Fibroblast of mammary gland (primary cell): ENCODE measurements at regions not wholly inside any gene's neighbourhood (a gene's known extent, or its start where the extent isn't known, plus 50 kb on each side); places are given as distances from the start of the nearest gene placed in this dataset.

ENCODE experiments used
- DNase-seq: peaks from one replicate; pipeline ENCODE4 v3.0.0-alpha.2; 2010; ENCODE audit warnings: low read depth
- H3K4me3 ChIP-seq: 2 replicates; pipeline ENCODE4 v1.5.1; 2011; ENCODE audit warnings: low read depth, mild to moderate bottlenecking, low read length, moderate library complexity; ENCODE audit not compliant: control insufficient read depth
- TF ChIP-seq, protein P1 (sequence below): conservative IDR thresholded peaks from 2 replicates; pipeline ENCODE4 v1.5.1; 2011; ENCODE audit warnings: low read depth, low read length, inconsistent platforms; ENCODE audit not compliant: control insufficient read depth, insufficient read depth

DNA sequence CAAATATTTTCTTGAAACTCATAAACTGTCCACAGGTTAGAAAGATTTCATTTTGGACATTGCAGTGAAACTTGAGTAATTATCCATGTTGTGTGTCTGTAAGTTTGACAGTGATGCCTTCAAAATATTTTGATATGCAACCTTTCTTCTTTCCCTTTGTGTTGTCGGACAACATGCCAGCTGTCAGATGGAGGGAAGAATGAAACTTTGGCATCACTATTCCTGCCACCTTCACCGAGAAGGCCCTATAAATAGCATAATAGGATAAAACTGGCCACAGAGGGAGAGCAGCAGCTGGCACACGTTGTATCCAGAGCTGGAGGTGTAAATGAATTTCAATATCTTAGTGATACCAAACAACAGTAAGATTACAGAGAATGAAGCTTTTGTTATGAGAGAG is 436.7 kb upstream of the CFAP20DC start:
- H3K4me3 ChIP-seq, result no peak overlapping the region
- TF ChIP-seq, protein P1, sequence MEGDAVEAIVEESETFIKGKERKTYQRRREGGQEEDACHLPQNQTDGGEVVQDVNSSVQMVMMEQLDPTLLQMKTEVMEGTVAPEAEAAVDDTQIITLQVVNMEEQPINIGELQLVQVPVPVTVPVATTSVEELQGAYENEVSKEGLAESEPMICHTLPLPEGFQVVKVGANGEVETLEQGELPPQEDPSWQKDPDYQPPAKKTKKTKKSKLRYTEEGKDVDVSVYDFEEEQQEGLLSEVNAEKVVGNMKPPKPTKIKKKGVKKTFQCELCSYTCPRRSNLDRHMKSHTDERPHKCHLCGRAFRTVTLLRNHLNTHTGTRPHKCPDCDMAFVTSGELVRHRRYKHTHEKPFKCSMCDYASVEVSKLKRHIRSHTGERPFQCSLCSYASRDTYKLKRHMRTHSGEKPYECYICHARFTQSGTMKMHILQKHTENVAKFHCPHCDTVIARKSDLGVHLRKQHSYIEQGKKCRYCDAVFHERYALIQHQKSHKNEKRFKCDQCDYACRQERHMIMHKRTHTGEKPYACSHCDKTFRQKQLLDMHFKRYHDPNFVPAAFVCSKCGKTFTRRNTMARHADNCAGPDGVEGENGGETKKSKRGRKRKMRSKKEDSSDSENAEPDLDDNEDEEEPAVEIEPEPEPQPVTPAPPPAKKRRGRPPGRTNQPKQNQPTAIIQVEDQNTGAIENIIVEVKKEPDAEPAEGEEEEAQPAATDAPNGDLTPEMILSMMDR, result no peak
- no peak for DNase-seq

DNA sequence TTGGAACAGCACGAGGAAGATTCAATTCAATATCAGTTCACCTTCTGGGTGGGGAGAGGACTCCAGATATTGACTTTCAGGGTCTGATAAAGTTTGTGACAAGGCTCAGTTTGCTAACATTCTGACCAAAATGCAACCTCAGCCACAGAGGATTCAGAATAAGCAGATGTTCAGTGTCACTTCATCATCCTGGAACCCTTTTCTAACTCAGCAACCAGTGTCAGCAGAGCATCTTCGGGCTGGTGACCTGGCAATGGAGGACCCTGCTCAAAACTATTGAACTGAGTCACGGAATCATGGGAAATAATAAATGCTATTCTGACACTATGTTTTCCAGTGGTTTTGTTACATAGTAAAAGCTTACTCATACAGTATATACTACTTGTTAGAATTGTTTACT is 433.4 kb upstream of the CFAP20DC start:
- no peak for DNase-seq
- TF ChIP-seq, protein P1, result no peak
- no peak overlapping the region for H3K4me3 ChIP-seq

DNA sequence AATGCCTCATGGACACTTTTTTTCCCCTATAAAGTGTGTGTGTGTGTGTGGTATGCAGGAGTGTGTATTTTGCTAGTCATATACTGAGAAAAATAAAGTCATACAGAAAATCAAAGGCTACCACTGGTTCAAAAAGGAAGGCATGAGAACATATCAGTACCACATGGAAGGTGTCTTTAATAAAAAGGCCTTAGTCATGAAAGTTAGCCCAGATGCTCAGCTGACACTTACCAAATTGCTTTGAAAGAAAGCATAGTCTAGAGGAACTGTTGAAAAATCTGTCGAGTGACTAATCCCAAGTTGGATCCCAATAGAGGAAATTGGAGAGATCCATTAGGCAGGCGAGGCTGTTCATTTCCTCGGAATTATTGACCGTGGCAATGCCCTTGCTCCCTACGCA is 432.9 kb upstream of the CFAP20DC start:
- DNase-seq, result peak; percentile 71
- H3K4me3 ChIP-seq, result no peak overlapping the region
- TF ChIP-seq, protein P1, result no peak

DNA sequence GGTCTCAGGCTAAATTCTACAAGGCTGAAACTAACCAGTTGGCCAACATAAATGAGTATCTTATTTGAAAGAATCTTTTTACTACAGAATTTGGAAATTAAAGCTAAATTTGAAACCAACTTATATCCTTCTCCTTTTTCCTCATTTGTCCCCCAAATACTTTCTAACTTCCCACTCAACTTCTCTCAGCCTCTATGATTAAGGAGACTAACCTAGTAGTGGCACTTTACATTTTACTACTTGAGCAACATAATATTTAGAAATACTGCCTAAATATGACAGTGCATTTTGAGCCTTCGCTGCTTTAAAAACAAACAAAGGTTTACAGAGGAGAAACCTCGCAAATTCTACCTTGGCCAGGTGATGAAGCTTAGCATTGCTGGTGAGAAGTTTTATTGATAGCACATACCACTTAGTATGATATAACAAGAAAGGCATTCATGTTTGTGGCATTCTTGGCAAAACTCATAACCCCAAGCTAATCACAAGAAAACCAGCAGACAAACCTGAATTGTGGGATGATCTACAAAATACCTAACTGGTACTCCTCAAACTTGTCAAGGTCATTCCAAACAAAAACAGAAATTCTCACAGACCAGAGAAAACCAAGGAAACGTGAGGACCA is 432.1 kb upstream of the CFAP20DC start:
- no peak overlapping the region for H3K4me3 ChIP-seq
- no peak for DNase-seq
- TF ChIP-seq, protein P1, result no peak

DNA sequence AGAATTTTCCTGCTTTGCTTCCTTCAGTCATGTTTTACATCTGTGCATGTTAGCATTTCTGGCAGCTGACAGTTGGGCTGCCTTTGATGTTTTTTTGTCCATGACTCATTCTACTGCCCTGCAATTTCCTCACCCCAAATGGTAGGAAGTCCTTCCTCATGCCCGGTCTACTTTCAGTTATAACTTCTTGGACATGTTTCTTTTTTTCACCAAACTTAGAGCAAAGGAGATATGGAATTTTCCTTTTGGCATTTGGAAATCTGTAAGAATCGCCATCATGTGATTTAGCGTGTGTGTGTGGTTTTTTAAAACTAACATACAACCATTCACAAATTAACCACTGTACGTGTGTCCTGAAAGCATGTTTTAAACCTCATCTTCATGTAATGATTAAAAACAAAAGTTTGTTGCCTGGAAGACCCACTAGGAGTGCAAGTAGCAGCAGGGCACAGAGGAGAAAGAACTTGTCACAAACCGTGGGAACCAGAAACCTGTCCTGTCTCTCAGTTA is 430.7 kb upstream of the CFAP20DC start:
- TF ChIP-seq, protein P1, result no peak
- H3K4me3 ChIP-seq, result no peak overlapping the region
- DNase-seq, result peak; percentile 77

DNA sequence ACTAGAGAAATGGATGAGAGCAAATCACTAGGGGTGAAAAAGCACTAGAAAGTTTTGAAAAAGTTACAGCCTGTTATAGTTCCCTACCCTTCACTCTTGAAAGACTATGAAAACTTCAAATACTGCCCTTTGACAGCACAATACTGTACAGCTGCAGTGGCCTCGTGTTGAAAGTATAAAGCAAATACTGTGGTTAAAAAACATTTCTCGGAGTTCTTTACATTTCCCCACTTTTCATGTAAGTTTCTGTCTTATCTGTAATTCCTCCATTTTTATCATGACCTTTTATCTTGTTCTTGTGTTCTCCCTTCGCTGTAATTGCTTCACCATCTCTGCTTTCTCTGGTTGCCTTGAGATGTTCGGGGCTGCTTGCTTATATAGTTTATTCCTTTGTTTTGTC is 423.8 kb upstream of the CFAP20DC start:
- DNase-seq, result no peak
- H3K4me3 ChIP-seq, result no peak overlapping the region
- TF ChIP-seq, protein P1, result no peak
